ENCODE measurements at regions not wholly inside any gene's neighbourhood (a gene's known extent, or its start where the extent isn't known, plus 50 kb on each side); places are given as distances from the start of the nearest gene placed in this dataset.

DNA sequence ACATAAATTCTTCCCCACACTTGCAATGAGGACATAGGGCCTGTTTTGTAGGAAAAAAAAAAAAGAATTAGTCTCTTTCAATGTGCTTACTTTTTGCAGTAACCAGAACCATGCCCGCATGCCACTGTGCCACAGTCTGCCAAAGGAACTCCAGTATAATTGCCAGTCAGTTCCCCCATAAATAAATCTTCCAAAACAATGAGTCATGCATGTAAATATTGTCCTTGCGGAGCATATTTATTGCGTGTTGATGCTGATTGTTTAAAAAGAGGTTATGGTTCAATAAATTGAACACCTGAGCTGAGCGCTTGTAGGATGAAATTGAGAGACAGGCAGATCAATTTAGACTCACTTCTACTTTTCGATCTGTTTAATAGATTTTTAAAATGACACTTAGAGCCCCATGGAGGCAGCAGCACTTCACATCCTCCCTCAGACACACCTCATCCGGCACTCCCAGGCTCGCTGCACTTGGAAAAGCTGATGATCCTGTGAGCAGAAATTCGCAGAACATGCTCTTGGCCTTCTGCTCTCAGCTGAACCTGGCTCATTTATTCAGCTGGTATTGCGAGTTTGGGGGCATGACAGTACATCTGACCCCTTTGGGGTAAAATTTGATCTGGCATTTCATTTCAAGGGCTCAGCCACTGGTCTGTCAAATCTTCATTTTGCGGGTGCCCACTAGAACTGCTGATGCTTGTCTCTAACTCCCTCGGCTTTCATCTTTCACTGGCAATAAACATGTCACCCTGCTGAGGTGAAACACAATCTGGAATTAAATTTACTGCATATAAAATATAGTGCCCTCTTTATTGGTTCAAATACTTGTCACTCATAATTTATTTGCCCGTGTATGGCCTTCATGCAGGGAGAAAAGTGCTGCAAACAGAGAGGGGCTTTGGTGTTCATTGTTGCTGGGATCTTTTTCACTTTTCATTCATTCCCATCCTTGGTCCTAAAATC, 371.1 kb upstream of the POU3F2 start (continued):
- TF ChIP-seq CBX5 (IDR thresholded peaks at IDR 0.05; ENCODE audit: low read depth, low read length) = no peak
